ENCODE measurements at regions not wholly inside any gene's neighbourhood (a gene's known extent, or its start where the extent isn't known, plus 50 kb on each side); places are given as distances from the start of the nearest gene placed in this dataset.

DNA sequence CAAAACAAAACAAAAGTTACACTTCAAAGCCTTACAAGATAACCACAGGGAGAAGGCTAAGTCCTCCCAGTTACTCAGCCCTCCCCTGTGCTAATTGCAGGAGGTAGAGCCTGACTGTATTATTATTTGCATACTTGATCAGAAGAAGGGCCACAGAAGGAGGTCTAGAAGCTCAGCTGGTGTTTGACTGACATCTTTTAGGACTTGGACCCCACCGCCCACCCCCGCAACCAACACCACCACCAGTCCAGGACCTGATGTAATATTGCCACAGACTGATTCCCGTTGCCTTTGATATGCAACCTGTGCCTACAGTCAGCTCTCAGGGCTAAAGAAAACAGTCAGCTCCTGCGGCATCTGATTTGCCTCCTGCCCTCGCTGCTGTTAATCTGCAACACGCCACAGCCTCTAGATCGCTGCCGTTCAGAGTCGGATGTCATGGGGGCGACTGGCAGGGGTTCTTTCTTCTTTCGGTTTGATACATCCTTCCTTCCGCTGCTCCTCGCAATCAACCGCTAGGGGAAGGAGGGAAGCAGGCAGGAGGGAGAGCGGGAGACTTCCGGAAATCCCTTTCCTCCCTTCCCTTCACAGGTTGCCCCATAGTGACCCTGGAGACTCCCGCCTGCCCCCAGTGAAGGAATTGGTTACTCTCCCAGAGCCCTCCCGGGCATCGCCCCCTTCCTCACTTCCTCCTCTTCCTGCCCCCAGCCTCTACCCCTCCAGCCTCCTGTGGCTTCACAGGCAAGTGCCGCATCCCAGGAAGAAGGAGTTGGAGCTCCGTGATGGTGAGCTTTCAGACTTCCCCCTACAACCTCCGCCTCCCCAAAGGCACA, 90.5 kb upstream of the SOX9 start:
- in situ Hi-C loops (cut with HindIII; ENCODE audit: low pct_unique_long_range_greater_than_20kb, low sequenced_read_pairs) (no loop called here), intact Hi-C loops (cut with micrococcal nuclease; ENCODE audit: unreplicated experiment) (no loop called here)
- Histone ChIP-seq H3K27me3 (ENCODE audit: control insufficient read depth, insufficient read depth, low read length) (peaks cover 6% of the 10 kb centered on the region; the same call in 1 of the 2 replicates), H3K27ac (ENCODE audit: low read length) (peak overlapping the region; percentile 72), H3K36me3 (ENCODE audit: control insufficient read depth, insufficient read depth, low read length) (no peaks in the 10 kb centered on the region), H3K4me3 (ENCODE audit: low read depth in 2 of 2, low read length in 2 of 2) (peak overlapping the region; percentile 48 to 77), H3K9me3 (ENCODE audit: control insufficient read depth, insufficient read depth, low read depth, low read length) (no peaks in the 10 kb centered on the region), H3K4me1 (ENCODE audit: control insufficient read depth, insufficient read depth, low read length) (peaks cover 11% of the 10 kb centered on the region; the same call in 1 of the 2 replicates)
- TF ChIP-seq, protein P1, sequence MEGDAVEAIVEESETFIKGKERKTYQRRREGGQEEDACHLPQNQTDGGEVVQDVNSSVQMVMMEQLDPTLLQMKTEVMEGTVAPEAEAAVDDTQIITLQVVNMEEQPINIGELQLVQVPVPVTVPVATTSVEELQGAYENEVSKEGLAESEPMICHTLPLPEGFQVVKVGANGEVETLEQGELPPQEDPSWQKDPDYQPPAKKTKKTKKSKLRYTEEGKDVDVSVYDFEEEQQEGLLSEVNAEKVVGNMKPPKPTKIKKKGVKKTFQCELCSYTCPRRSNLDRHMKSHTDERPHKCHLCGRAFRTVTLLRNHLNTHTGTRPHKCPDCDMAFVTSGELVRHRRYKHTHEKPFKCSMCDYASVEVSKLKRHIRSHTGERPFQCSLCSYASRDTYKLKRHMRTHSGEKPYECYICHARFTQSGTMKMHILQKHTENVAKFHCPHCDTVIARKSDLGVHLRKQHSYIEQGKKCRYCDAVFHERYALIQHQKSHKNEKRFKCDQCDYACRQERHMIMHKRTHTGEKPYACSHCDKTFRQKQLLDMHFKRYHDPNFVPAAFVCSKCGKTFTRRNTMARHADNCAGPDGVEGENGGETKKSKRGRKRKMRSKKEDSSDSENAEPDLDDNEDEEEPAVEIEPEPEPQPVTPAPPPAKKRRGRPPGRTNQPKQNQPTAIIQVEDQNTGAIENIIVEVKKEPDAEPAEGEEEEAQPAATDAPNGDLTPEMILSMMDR (IDR thresholded peaks at IDR 0.05), result peak; percentile 68
- peak; percentile 66; the same call in 1 of the 2 replicates for TF ChIP-seq TCF7L2 (IDR thresholded peaks at IDR 0.05; ENCODE audit: low read depth, low read length)
- TF ChIP-seq POLR2AphosphoS5 (IDR thresholded peaks at IDR 0.05; ENCODE audit: low read depth, low read length), result no peak
- DNase-seq (ENCODE audit: low read depth, low spot score) (peak; percentile 20), ATAC-seq (peak; percentile 98)
- ChIA-PET CTCF (interaction anchor here (0.6 kb wide), 1 partner anchor 468 kb away, joined by 3 read pairs; no protein-coding TSS in a partner anchor), POLR2A (interaction anchor here (0.7 kb wide), 1 partner anchor 404 kb away, joined by 3 read pairs; no protein-coding TSS in a partner anchor)
- BruUV-seq (replicated peaks), result no TSS peak

DNA sequence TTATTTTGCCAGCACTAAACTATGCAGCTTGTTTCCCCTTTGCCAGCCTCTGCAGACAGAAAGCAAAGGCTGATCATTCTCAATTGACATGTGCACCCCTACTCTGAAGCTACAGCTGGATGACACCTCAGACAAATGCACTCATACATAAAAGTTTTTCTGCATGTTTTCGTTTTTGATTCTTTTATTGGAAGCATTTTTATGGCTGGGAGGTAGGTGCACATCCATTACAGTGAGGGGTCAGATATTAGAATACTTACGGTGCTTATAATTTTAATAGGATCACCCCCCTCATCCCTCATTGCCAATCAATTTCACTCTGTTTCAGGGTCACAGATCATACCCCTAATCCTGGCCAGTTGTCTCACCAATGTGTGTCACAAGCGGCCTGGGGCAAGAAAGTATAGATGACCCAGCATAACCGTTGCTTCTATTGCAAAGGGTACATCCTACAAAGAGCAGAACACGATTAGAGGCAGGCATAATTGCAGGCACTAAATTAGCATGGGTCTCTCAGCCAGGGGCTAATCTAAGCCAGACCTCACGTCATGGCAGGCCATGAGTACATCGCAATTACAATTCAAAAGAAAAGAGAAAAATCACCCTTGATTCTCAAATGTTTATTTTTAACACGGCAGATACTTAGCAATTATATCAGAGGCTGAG, 89.5 kb upstream of the SOX9 start:
- no peaks in the 10 kb centered on the region for H3K9me3 ChIP-seq (ENCODE audit: control insufficient read depth, insufficient read depth, low read depth, low read length)
- ATAC-seq (no peak), DNase-seq (ENCODE audit: low read depth, low spot score) (no peak)
- no peaks in the 10 kb centered on the region for H3K36me3 ChIP-seq (ENCODE audit: control insufficient read depth, insufficient read depth, low read length)
- no peak overlapping the region; a peak in 1 of 4 replicates for H3K4me3 ChIP-seq (ENCODE audit: low read depth in 2 of 2, low read length in 2 of 2)
- intact Hi-C loops (cut with micrococcal nuclease; ENCODE audit: unreplicated experiment) (no loop called here), in situ Hi-C loops (cut with HindIII; ENCODE audit: low pct_unique_long_range_greater_than_20kb, low sequenced_read_pairs) (no loop called here)
- ChIA-PET CTCF (interaction anchor here (0.6 kb wide), 1 partner anchor 467 kb away, joined by 3 read pairs; no protein-coding TSS in a partner anchor), POLR2A (interaction anchor here (0.7 kb wide), 1 partner anchor 403 kb away, joined by 3 read pairs; no protein-coding TSS in a partner anchor)
- peaks cover 3% of the 10 kb centered on the region; the same call in 1 of the 2 replicates for H3K27me3 ChIP-seq (ENCODE audit: control insufficient read depth, insufficient read depth, low read length)
- BruUV-seq (replicated peaks), result no TSS peak
- TF ChIP-seq TCF7L2 (IDR thresholded peaks at IDR 0.05; ENCODE audit: low read depth, low read length) (no peak), POLR2AphosphoS5 (IDR thresholded peaks at IDR 0.05; ENCODE audit: low read depth, low read length) (no peak), SIN3A (IDR thresholded peaks at IDR 0.05; ENCODE audit: borderline replicate concordance, insufficient read depth, low read depth, low read length) (no peak)
- TF ChIP-seq, protein P1 (IDR thresholded peaks at IDR 0.05), result no peak
- TF ChIP-seq, protein P2, sequence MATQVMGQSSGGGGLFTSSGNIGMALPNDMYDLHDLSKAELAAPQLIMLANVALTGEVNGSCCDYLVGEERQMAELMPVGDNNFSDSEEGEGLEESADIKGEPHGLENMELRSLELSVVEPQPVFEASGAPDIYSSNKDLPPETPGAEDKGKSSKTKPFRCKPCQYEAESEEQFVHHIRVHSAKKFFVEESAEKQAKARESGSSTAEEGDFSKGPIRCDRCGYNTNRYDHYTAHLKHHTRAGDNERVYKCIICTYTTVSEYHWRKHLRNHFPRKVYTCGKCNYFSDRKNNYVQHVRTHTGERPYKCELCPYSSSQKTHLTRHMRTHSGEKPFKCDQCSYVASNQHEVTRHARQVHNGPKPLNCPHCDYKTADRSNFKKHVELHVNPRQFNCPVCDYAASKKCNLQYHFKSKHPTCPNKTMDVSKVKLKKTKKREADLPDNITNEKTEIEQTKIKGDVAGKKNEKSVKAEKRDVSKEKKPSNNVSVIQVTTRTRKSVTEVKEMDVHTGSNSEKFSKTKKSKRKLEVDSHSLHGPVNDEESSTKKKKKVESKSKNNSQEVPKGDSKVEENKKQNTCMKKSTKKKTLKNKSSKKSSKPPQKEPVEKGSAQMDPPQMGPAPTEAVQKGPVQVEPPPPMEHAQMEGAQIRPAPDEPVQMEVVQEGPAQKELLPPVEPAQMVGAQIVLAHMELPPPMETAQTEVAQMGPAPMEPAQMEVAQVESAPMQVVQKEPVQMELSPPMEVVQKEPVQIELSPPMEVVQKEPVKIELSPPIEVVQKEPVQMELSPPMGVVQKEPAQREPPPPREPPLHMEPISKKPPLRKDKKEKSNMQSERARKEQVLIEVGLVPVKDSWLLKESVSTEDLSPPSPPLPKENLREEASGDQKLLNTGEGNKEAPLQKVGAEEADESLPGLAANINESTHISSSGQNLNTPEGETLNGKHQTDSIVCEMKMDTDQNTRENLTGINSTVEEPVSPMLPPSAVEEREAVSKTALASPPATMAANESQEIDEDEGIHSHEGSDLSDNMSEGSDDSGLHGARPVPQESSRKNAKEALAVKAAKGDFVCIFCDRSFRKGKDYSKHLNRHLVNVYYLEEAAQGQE (IDR thresholded peaks at IDR 0.05; ENCODE audit: insufficient read depth in 1 of 2, low read depth in 2 of 2, low read length in 1 of 2), result no peak
- peaks cover 11% of the 10 kb centered on the region; the same call in 1 of the 2 replicates for H3K4me1 ChIP-seq (ENCODE audit: control insufficient read depth, insufficient read depth, low read length)
- peak overlapping the region; percentile 72; the same call in 1 of the 2 replicates for H3K27ac ChIP-seq (ENCODE audit: low read length)

Measured in Panc1 (cell line).